Kidney (tissue), 13 donors: ENCODE measurements at regions not wholly inside any gene's neighbourhood (a gene's known extent, or its start where the extent isn't known, plus 50 kb on each side); places are given as distances from the start of the nearest gene placed in this dataset.
A peak's percentile ranks its signal among the peaks of the same experiment; 100 is the strongest.

Experiments
- DNase-seq, 5 donors: peaks; one replicate each; pipeline ENCODE4 v3.0.0-alpha.2; 2013 to 2020
- FAIRE-seq: peaks from 2 replicates; lab custom pipeline; 2012; peaks lifted over from hg19 to GRCh38; lab: Jason Lieb, UNC
- H3K27ac ChIP-seq, 2 donors: one replicate each; pipeline ENCODE4 v1.7.0; 2013; ENCODE audit warnings: low read depth in 2 of 2, low read length in 2 of 2, inconsistent platforms in 1 of 2
- H3K27me3 ChIP-seq: one replicate; pipeline ENCODE4 v1.7.1; 2013; ENCODE audit warnings: low read length, inconsistent platforms; ENCODE audit not compliant: control insufficient read depth, insufficient read depth
- H3K36me3 ChIP-seq, 3 donors: one replicate each; pipeline versions ENCODE4 v1.7.0 to v1.7.1; 2013; ENCODE audit warnings: low read length in 3 of 3, control low read depth in 1 of 3, inconsistent platforms in 1 of 3; ENCODE audit not compliant: insufficient read depth in 3 of 3, control insufficient read depth in 2 of 3
- H3K4me1 ChIP-seq, 3 donors: one replicate each; pipeline versions ENCODE4 v1.7.0 to v1.7.1; 2013; ENCODE audit warnings: low read length in 3 of 3, inconsistent platforms in 1 of 3, low read depth in 1 of 3; ENCODE audit not compliant: control insufficient read depth in 2 of 3, insufficient read depth in 2 of 3
- H3K4me3 ChIP-seq, 3 donors: one replicate each; pipeline versions ENCODE4 v1.7.0 to v1.8.1; 2013; ENCODE audit warnings: low read length in 3 of 3, control low read depth in 1 of 3, inconsistent platforms in 1 of 3
- H3K9ac ChIP-seq, 3 donors: one replicate each; pipeline versions ENCODE4 v1.7.0 to v1.7.1; 2013; ENCODE audit warnings: low read length in 3 of 3, control low read depth in 1 of 3, inconsistent platforms in 1 of 3
- H3K9me3 ChIP-seq, 3 donors: one replicate each; pipeline versions ENCODE4 v1.7.0 to v1.7.1; 2013; ENCODE audit warnings: low read length in 3 of 3, control low read depth in 1 of 3, inconsistent platforms in 1 of 3; ENCODE audit not compliant: control insufficient read depth in 2 of 3, insufficient read depth in 1 of 3
- CTCF ChIP-seq: IDR thresholded peaks from 3 replicates; pipeline ENCODE4 v1.5.1; 2012; ENCODE audit warnings: mild to moderate bottlenecking, moderate library complexity, borderline replicate concordance; ENCODE audit not compliant: insufficient read depth; ENCODE audit errors: extremely low read depth
- intact Hi-C: fragments of 100-400 bp; cut with DNase I; formaldehyde crosslinking; loops from one replicate; pipeline ENCODE4 v1.11.1; 2022
- donor health status: control.
- donor health status: control.
- donor health status: control.
- donor health status: control.
- donor health status: control.
- donor health status: DM: yes; HTN: yes; CAD: no.
- donor health status: Normal renal cell carcinoma (clear cell type).

GRCh38 chr3:86438544-86438943, 552.4 kb downstream of the VGLL3 start:
- Histone ChIP-seq H3K4me1 (no peaks in the 10 kb centered on the region), H3K4me3 (no peak overlapping the region), H3K27ac (no peak overlapping the region), H3K27me3 (no peaks in the 10 kb centered on the region), H3K9ac (no peak overlapping the region), H3K36me3 (no peaks in the 10 kb centered on the region), H3K9me3 (no peaks in the 10 kb centered on the region)
- intact Hi-C loops: no loop called here
- TF ChIP-seq CTCF: no peak
- DNase-seq (no peak), FAIRE-seq (no peak)

GRCh38 chr3:86427343-86427742, 563.6 kb downstream of the VGLL3 start:
- H3K9ac ChIP-seq: no peak overlapping the region
- H3K27me3 ChIP-seq: no peaks in the 10 kb centered on the region
- H3K36me3 ChIP-seq: no peaks in the 10 kb centered on the region
- FAIRE-seq (no peak), DNase-seq (no peak)
- intact Hi-C loops: no loop called here
- H3K4me3 ChIP-seq: no peak overlapping the region
- TF ChIP-seq CTCF: no peak
- no peaks in the 10 kb centered on the region for H3K4me1 ChIP-seq
- H3K27ac ChIP-seq: no peak overlapping the region
- H3K9me3 ChIP-seq: no peaks in the 10 kb centered on the region

GRCh38 chr3:86420990-86421739, 569.8 kb downstream of the VGLL3 start:
- FAIRE-seq (no peak), DNase-seq (peak in 1 of 5 donors; percentile 50)

More at GRCh38 chr3:86420990-86421739, 569.8 kb downstream of the VGLL3 start:
- H3K27me3 ChIP-seq: no peaks in the 10 kb centered on the region
- H3K4me1 ChIP-seq: no peaks in the 10 kb centered on the region
- H3K27ac ChIP-seq: no peak overlapping the region
- TF ChIP-seq CTCF: no peak
- H3K4me3 ChIP-seq: no peak overlapping the region
- intact Hi-C loops: no loop called here
- no peak overlapping the region for H3K9ac ChIP-seq
- H3K36me3 ChIP-seq: no peaks in the 10 kb centered on the region
- no peaks in the 10 kb centered on the region for H3K9me3 ChIP-seq
